ENCODE measurements at regions not wholly inside any gene's neighbourhood (a gene's known extent, or its start where the extent isn't known, plus 50 kb on each side); places are given as distances from the start of the nearest gene placed in this dataset.

GRCh38 chr13:61857198-61857597 lies 441.5 kb upstream of the PCDH20 start:
- TF ChIP-seq CTCF (IDR thresholded peaks at IDR 0.05) (no peak), POLR2A (IDR thresholded peaks at IDR 0.05) (no peak)

Measured in gastroesophageal sphincter (tissue), 3 donors.